Activated CD4-positive, alpha-beta memory T cell treated with anti-CD3 and anti-CD28 coated beads for 36 hours (primary cell): ENCODE measurements at regions not wholly inside any gene's neighbourhood (a gene's known extent, or its start where the extent isn't known, plus 50 kb on each side); places are given as distances from the start of the nearest gene placed in this dataset.
"Not testable (repeated sequence)": the region's sequence is repeated elsewhere in the genome, so short reads cannot be mapped to it uniquely, and the experiment has no call there.

Experiments
- CTCF ChIA-PET: fragments of 350-600 bp; sonication (Branson Sonifier 250); formaldehyde crosslinking; loops from one replicate; lab custom pipeline; 2021; ENCODE audit warnings: antibody characterized with exemption, inconsistent platforms; lab: Charles Lee
- POLR2A ChIA-PET: fragments of 350-600 bp; sonication (Branson Sonifier 250); formaldehyde crosslinking; loops from one replicate; lab custom pipeline; 2021; ENCODE audit warnings: antibody characterized with exemption; lab: Charles Lee
- DNase-seq: peaks from one replicate; pipeline ENCODE4 v3.0.0-alpha.2; 2020
- H3K27ac Mint-ChIP-seq: one replicate; pipeline ENCODE4 v1.8.0; 2021; ENCODE audit warnings: mixed read lengths
- H3K27me3 Mint-ChIP-seq: one replicate; pipeline ENCODE4 v1.8.0; 2021; ENCODE audit warnings: mixed read lengths
- H3K36me3 Mint-ChIP-seq: one replicate; pipeline ENCODE4 v1.8.0; 2021; ENCODE audit warnings: mixed read lengths
- H3K4me1 Mint-ChIP-seq: one replicate; pipeline ENCODE4 v1.8.0; 2021; ENCODE audit warnings: low read depth, mixed read lengths
- H3K4me3 Mint-ChIP-seq: one replicate; pipeline ENCODE4 v1.8.0; 2021; ENCODE audit warnings: mild to moderate bottlenecking, mixed read lengths
- H3K9me3 Mint-ChIP-seq: one replicate; pipeline ENCODE4 v1.8.0; 2021; ENCODE audit warnings: mixed read lengths
- intact Hi-C: fragments of 100-400 bp; cut with micrococcal nuclease; formaldehyde crosslinking; loops from one replicate; pipeline ENCODE4 v1.15.1; 2023

GRCh38 chr17:16836315-16836915 lies 135.5 kb downstream of the TNFRSF13B start:
- CTCF ChIA-PET, H3K27ac Mint-ChIP-seq, POLR2A ChIA-PET, H3K9me3 Mint-ChIP-seq, H3K4me3 Mint-ChIP-seq, H3K4me1 Mint-ChIP-seq, H3K36me3 Mint-ChIP-seq, DNase-seq, H3K27me3 Mint-ChIP-seq, intact Hi-C loops: not testable (repeated sequence)

DNA sequence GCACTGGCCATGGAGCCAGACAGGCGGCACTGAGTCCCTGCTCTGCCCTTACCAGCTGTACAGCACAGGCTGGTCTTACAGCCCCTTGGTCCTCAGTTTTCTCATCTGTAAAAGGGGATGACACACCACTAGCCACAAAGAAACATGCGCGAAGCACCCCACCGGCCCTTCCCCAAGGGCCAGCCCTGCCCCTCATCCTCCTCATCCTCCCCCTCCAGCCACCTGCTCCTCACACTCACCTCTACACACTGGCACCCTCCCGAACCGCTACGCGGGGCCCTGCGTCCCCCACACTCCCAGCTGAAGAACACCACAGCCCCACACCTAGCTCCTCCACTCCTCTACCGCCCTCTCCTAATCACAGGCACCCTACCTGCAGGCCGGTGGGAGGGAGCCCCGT lies 138.4 kb downstream of the TNFRSF13B start:
- H3K27me3 Mint-ChIP-seq, result not testable (repeated sequence)

DNA sequence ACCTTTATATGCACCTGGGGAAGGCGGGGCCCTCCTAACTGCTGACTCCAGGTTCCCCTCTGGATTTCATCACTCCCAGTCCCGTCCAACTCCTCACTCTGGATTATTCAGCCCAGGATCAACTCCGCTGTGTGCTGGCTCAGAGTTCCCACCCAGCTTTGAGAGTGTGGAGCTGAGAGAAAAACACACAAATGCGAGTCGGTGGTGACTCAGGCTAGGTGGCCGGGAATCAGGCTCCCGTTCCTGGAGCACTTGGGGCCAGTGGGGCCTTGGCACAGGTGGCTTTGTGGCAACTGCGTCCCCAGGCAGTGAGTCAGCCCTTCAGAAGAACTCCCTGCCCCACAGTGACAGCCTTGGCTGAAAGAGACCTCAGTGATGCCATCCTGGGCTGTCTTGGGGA lies 139.1 kb downstream of the TNFRSF13B start:
- H3K27ac Mint-ChIP-seq, H3K9me3 Mint-ChIP-seq, H3K27me3 Mint-ChIP-seq, CTCF ChIA-PET, H3K36me3 Mint-ChIP-seq, POLR2A ChIA-PET, H3K4me3 Mint-ChIP-seq, intact Hi-C loops, DNase-seq, H3K4me1 Mint-ChIP-seq: not testable (repeated sequence)

More for the DNA sequence above, 138.4 kb downstream of the TNFRSF13B start:
- POLR2A ChIA-PET, H3K27ac Mint-ChIP-seq, H3K4me3 Mint-ChIP-seq, H3K9me3 Mint-ChIP-seq, DNase-seq, CTCF ChIA-PET, intact Hi-C loops, H3K4me1 Mint-ChIP-seq, H3K36me3 Mint-ChIP-seq: not testable (repeated sequence)

- intact Hi-C loops, H3K4me3 Mint-ChIP-seq, H3K4me1 Mint-ChIP-seq, H3K27me3 Mint-ChIP-seq, POLR2A ChIA-PET, H3K9me3 Mint-ChIP-seq, H3K27ac Mint-ChIP-seq, CTCF ChIA-PET, H3K36me3 Mint-ChIP-seq, DNase-seq: not testable (repeated sequence)
Observed at GRCh38 chr17:16832206-16832605, 139.7 kb downstream of the TNFRSF13B start.

DNA sequence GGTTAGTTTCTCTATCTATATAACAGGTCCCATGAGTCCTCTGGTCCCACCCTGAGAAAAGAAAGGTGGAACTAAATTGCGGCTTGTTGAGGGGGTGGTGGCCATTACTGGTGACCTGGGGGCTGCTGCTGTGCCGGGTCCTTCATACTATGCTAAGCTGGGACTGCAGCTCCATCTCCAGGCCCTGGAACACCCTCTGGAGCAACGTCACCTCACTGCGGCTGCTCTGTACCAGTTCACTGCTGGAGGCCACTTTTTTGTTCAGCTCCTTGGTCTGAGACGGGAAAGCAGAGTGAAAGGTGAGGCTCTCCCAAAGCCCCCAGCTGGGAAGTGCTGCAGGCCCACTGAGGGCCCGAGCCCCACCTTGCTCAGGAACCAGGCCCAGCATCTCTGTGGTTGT lies 140.7 kb downstream of the CCDC144A start:
- POLR2A ChIA-PET, H3K4me1 Mint-ChIP-seq, CTCF ChIA-PET: not testable (repeated sequence)

GRCh38 chr17:16830219-16830618 lies 140.2 kb downstream of the CCDC144A start:
- intact Hi-C loops, H3K36me3 Mint-ChIP-seq, CTCF ChIA-PET, H3K4me3 Mint-ChIP-seq, H3K9me3 Mint-ChIP-seq, H3K27ac Mint-ChIP-seq, H3K4me1 Mint-ChIP-seq, POLR2A ChIA-PET, H3K27me3 Mint-ChIP-seq, DNase-seq: not testable (repeated sequence)

More for the DNA sequence above, 140.7 kb downstream of the CCDC144A start:
- H3K27me3 Mint-ChIP-seq, DNase-seq, H3K36me3 Mint-ChIP-seq, H3K9me3 Mint-ChIP-seq, intact Hi-C loops, H3K4me3 Mint-ChIP-seq, H3K27ac Mint-ChIP-seq: not testable (repeated sequence)
